ENCODE measurements at regions not wholly inside any gene's neighbourhood (a gene's known extent, or its start where the extent isn't known, plus 50 kb on each side); places are given as distances from the start of the nearest gene placed in this dataset.

DNA sequence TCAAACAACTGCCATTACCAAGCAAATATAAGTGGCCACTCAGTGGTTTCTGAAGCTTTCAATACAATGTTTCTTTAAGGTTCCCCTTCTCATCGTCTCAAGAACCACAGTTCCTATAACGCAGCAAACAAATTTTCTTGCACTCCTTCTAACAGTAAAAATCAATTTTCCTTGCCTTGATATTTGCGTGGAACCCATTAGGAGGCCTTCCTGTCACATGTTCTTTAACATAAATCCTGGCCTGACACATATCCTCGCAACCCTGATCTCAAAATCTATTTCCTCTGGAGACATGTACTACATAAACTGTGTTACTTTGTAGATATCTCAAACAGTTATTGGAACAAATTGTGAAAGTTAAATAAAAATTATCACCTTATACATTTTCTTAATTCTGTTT, 65.9 kb upstream of the MANEA start:
- no peak for TF ChIP-seq CTCF (IDR thresholded peaks at IDR 0.05; ENCODE audit: insufficient read depth, low read length)
- no peak overlapping the region for H3K4me3 ChIP-seq (ENCODE audit: low read depth, low read length)
- no peak for DNase-seq (ENCODE audit: low read depth)

DNA sequence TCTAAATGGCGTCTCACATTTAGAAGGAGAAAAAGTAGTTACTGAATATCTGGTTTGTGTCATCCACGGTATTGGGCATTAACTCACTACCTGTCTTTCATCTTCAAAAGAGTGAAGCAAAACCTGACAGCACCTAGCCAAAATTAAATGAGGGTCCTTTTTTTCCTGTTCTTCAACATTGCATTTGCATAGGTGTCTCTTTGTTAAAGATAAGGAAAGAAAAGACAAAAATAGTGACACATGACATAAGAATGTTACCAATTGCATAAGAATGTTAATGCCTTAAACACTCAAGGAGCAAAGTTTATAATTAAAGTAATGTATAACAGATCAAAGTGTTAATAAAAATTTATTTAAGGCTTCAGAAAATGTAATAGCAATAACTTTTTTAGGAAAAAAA, 61.4 kb upstream of the MANEA start:
- no peak for TF ChIP-seq CTCF (IDR thresholded peaks at IDR 0.05; ENCODE audit: insufficient read depth, low read length)
- no peak overlapping the region for H3K4me3 ChIP-seq (ENCODE audit: low read depth, low read length)
- no peak for DNase-seq (ENCODE audit: low read depth)

DNA sequence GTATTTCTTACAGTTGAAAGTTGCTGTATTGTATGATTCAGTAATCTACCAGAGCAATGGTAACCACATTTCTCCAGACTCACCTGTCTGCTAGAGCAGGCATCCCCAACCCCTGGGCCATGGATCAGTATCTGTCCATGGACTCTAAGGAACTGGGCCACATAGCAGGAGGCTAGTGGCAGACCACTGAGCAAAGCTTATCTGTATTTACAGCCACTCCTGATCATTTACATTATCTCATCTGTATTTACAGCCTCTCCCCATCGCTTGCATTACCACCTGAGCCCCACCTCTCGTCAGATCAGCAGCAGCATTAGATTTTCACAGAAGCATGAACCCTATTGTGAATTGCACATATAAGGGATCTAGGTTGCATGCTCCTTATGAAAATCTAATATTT, 60.3 kb upstream of the MANEA start:
- H3K4me3 ChIP-seq (ENCODE audit: low read depth, low read length): no peak overlapping the region
- no peak for TF ChIP-seq CTCF (IDR thresholded peaks at IDR 0.05; ENCODE audit: insufficient read depth, low read length)
- DNase-seq (ENCODE audit: low read depth): no peak

DNA sequence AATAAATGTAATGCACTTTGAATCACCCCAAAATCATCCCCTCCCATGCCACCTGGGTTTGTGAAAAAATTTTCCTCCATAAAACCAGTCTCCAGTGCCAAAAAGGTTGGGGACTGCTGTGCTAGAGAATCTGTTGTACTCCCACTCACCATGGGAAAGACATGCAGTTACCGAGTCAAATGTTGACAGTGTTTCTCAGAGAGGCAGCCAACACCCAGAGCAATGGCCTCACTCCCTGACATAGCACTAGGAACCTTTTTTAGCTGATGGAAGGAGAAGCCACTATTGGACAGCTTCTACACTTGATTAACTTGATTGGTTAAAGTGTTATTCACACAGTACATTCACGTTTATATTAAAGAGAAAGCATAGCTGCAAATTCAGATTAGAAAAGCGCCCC, 59.8 kb upstream of the MANEA start:
- no peak overlapping the region for H3K4me3 ChIP-seq (ENCODE audit: low read depth, low read length)
- TF ChIP-seq CTCF (IDR thresholded peaks at IDR 0.05; ENCODE audit: insufficient read depth, low read length): no peak

DNA sequence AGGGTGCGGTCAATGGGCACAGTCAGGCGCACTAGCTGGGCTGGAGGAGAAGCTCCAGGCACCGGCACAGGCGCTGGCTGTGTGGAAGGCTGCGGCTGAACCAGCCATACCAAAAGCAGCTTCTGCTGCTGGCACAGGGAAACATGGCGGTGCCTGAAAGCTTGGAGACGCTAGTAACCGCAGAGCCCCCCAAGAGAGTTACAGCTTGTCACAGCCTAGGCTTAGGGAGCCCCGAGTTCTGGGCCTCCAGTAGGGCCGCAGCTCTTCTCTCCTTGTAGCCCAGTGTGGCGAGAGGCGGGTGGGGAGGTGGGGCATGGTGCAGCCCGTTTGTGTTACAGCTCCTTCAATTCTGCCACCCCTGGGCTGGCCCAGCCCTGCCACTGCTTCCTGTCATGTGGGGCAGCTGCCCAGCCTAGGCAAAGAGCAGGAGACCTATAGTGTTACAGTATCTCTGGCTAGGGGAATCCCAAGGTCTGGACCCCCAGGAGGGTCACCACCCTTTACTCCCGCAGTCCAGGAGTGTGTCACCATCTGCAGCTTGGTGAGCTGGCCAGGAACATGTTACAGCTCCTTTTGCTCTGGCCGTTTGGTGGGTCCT, 58.6 kb upstream of the MANEA start:
- no peak for DNase-seq (ENCODE audit: low read depth)
- no peak overlapping the region for H3K4me3 ChIP-seq (ENCODE audit: low read depth, low read length)
- TF ChIP-seq CTCF (IDR thresholded peaks at IDR 0.05; ENCODE audit: insufficient read depth, low read length): no peak

More for the DNA sequence above, 59.8 kb upstream of the MANEA start:
- no peak for DNase-seq (ENCODE audit: low read depth)

GRCh38 chr6:95519228-95520037, 57.9 kb upstream of the MANEA start:
- H3K4me3 ChIP-seq (ENCODE audit: low read depth, low read length): no peak overlapping the region
- DNase-seq (ENCODE audit: low read depth): no peak
- TF ChIP-seq CTCF (IDR thresholded peaks at IDR 0.05; ENCODE audit: insufficient read depth, low read length): no peak

Data from fibroblast of the aortic adventitia (primary cell).